ENCODE measurements at regions not wholly inside any gene's neighbourhood (a gene's known extent, or its start where the extent isn't known, plus 50 kb on each side); places are given as distances from the start of the nearest gene placed in this dataset.

GRCh38 chrX:95029571-95029970 lies 1355.6 kb downstream of the FAM133A start:
- Histone ChIP-seq H4K5ac (ENCODE audit: insufficient read length, low read depth, low read length) (no peak overlapping the region), H3K56ac (replicated peaks; ENCODE audit: insufficient read length, low read depth, low read length) (no peak overlapping the region), H3K23me2 (ENCODE audit: low read depth, low read length) (no peaks in the 10 kb centered on the region), H2BK120ac (replicated peaks; ENCODE audit: low read depth, low read length) (no peak overlapping the region), H3K23ac (ENCODE audit: insufficient read length) (no peak overlapping the region), H3K36me3 (ENCODE audit: control insufficient read depth in 2 of 4, insufficient read depth in 4 of 4, low read length in 3 of 4) (no peaks in the 10 kb centered on the region), H2BK5ac (ENCODE audit: low read depth, low read length) (no peak overlapping the region), H2BK12ac (ENCODE audit: low read depth, low read length) (no peak overlapping the region), H3K4ac (replicated peaks; ENCODE audit: insufficient read length, low read depth, low read length) (no peak overlapping the region), H4K20me1 (replicated peaks in 1 of 2; ENCODE audit: control insufficient read depth in 1 of 2, insufficient read depth in 2 of 2, low read length in 2 of 2) (no peaks in the 10 kb centered on the region), H2AK5ac (ENCODE audit: low read depth, low read length) (no peak overlapping the region), H3K27ac (ENCODE audit: low read depth, low read length) (no peak overlapping the region), H2BK20ac (ENCODE audit: low read length) (no peak overlapping the region), H3K9me3 (ENCODE audit: insufficient read depth in 2 of 2, low read depth in 1 of 2, low read length in 1 of 2) (no peaks in the 10 kb centered on the region), H4K91ac (replicated peaks; ENCODE audit: insufficient read length, low read length) (no peak overlapping the region), H3K79me1 (ENCODE audit: low read depth, low read length) (no peaks in the 10 kb centered on the region), H3K18ac (ENCODE audit: extremely low read depth, low read length) (no peak overlapping the region), H2BK15ac (ENCODE audit: low read length) (no peak overlapping the region), H3K4me3 (ENCODE audit: extremely low read depth in 1 of 4, insufficient read depth in 2 of 4, low read depth in 3 of 4, low read length in 4 of 4) (no peak overlapping the region), H3K27me3 (replicated peaks in 1 of 4; ENCODE audit: control insufficient read depth in 3 of 4, extremely low read depth in 1 of 4, insufficient read depth in 3 of 4, low read length in 3 of 4) (no peaks in the 10 kb centered on the region), H3K79me2 (ENCODE audit: control insufficient read depth in 1 of 2, insufficient read depth in 2 of 2, low read length in 2 of 2) (no peaks in the 10 kb centered on the region), H3K9ac (replicated peaks in 1 of 4; ENCODE audit: extremely low read depth in 1 of 4, low read depth in 3 of 4, low read length in 3 of 4) (no peak overlapping the region), H4K8ac (ENCODE audit: extremely low read depth, insufficient read depth, low read length) (no peak overlapping the region), H3K4me1 (replicated peaks in 1 of 4; ENCODE audit: control insufficient read depth in 3 of 4, insufficient read depth in 4 of 4, low read length in 3 of 4) (no peaks in the 10 kb centered on the region), H3K4me2 (ENCODE audit: insufficient read depth in 1 of 2, low read depth in 2 of 2, low read length in 2 of 2) (no peak overlapping the region), H3K14ac (ENCODE audit: insufficient read length) (no peak overlapping the region), H2AFZ (ENCODE audit: low read length) (no peak overlapping the region)
- CTCF ChIA-PET (ENCODE audit: partially characterized antibody) = no interaction called here
- FAIRE-seq (no peak), DNase-seq (ENCODE audit: low read depth in 1 of 2, low spot score in 2 of 2) (no peak)
- WGBS, 2 experiments (ENCODE audit: extremely low coverage in 1 of 2, insufficient coverage in 1 of 2, insufficient read length in 1 of 2, insufficient replicate concordance in 2 of 2, low coverage in 1 of 2, low lambda C conversion rate in 2 of 2, missing lambda C conversion rate in 1 of 2) = 53% methylated on average over 3 of the region's 3 CpGs; no CpG with 5 or more reads in 1 of the 2 experiments
- TF ChIP-seq SIX5 (IDR thresholded peaks at IDR 0.05; ENCODE audit: low read depth, low read length) = no peak
- TF ChIP-seq, protein P1, sequence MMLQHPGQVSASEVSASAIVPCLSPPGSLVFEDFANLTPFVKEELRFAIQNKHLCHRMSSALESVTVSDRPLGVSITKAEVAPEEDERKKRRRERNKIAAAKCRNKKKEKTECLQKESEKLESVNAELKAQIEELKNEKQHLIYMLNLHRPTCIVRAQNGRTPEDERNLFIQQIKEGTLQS (IDR thresholded peaks at IDR 0.05; ENCODE audit: insufficient read depth, low read depth, low read length) = no peak
- POLR2A ChIA-PET (ENCODE audit: partially characterized antibody) = no interaction called here

Measured in H1 (cell line).